ENCODE measurements at regions not wholly inside any gene's neighbourhood (a gene's known extent, or its start where the extent isn't known, plus 50 kb on each side); places are given as distances from the start of the nearest gene placed in this dataset.

DNA sequence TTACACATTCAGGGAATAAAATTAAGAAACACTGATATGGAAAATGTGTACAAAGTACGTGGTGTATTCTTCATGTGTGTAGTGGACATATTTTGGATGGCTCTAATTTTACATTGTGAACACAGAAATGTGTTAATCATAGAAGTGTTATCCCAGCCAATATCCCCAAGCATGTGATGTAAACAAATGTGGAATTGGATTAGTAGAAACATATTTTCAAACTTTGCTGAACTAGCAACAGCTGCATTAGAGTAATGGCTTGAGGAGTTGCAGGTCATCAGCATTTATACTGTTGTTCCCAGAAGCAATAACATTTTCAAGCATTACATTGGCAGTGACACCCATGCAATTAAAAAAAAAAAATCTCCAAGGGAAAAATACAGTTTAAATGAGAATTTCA, 600.6 kb downstream of the SLITRK1 start:
- no peak for TF ChIP-seq CTCF (IDR thresholded peaks at IDR 0.05; ENCODE audit: extremely low read depth in 1 of 2, insufficient read depth in 1 of 2, low read depth in 1 of 2, low read length in 2 of 2)
- no peak for TF ChIP-seq EZH2 (IDR thresholded peaks at IDR 0.05; ENCODE audit: borderline replicate concordance, low read depth, low read length, severe bottlenecking)
- no peak for TF ChIP-seq POLR2A (IDR thresholded peaks at IDR 0.05; ENCODE audit: low read depth, low read length)
- no peak for TF ChIP-seq JUN (IDR thresholded peaks at IDR 0.05; ENCODE audit: borderline replicate concordance, insufficient read depth, insufficient read length, low read depth)

All from endothelial cell of umbilical vein (primary cell).